Effector CD4-positive, alpha-beta T cell (primary cell): ENCODE measurements at regions not wholly inside any gene's neighbourhood (a gene's known extent, or its start where the extent isn't known, plus 50 kb on each side); places are given as distances from the start of the nearest gene placed in this dataset.
"Not testable (repeated sequence)": the region's sequence is repeated elsewhere in the genome, so short reads cannot be mapped to it uniquely, and the experiment has no call there.

Source experiments
- DNase-seq: peaks from one replicate; pipeline ENCODE4 v3.0.0-alpha.2; 2020

- no peak for DNase-seq
Observed at GRCh38 chr14:105850853-105851581, 324.6 kb downstream of the TMEM121 start.

GRCh38 chr14:105851716-105852377 is 325.5 kb downstream of the TMEM121 start:
- no peak for DNase-seq

GRCh38 chr14:105852378-105853088 is 326.1 kb downstream of the TMEM121 start:
- no peak for DNase-seq

GRCh38 chr14:105853089-105853906 is 326.9 kb downstream of the TMEM121 start:
- no peak for DNase-seq

GRCh38 chr14:105853907-105854599 is 327.7 kb downstream of the TMEM121 start:
- no peak for DNase-seq

- DNase-seq = no peak
Observed at GRCh38 chr14:105854600-105855245, 328.3 kb downstream of the TMEM121 start.

GRCh38 chr14:105855246-105855892 is 329.0 kb downstream of the TMEM121 start:
- DNase-seq = no peak

GRCh38 chr14:105855893-105856675 is 329.7 kb downstream of the TMEM121 start:
- DNase-seq = no peak

GRCh38 chr14:105856676-105857219 is 330.4 kb downstream of the TMEM121 start:
- no peak for DNase-seq

GRCh38 chr14:105857220-105857825 is 330.9 kb downstream of the TMEM121 start:
- no peak for DNase-seq

GRCh38 chr14:105857826-105858675 is 331.7 kb downstream of the TMEM121 start:
- DNase-seq = no peak

- no peak for DNase-seq
Observed at GRCh38 chr14:105858676-105859025, 332.3 kb downstream of the TMEM121 start.

- DNase-seq = not testable (repeated sequence)
Observed at GRCh38 chr14:105859073-105859716, 332.8 kb downstream of the TMEM121 start.

GRCh38 chr14:105859717-105860614 is 333.6 kb downstream of the TMEM121 start:
- DNase-seq = no peak

GRCh38 chr14:105860615-105861580 is 334.5 kb downstream of the TMEM121 start:
- DNase-seq = no peak

GRCh38 chr14:105861985-105862465 is 335.6 kb downstream of the TMEM121 start:
- DNase-seq = no peak
